GM06990 (cell line): ENCODE measurements at regions not wholly inside any gene's neighbourhood (a gene's known extent, or its start where the extent isn't known, plus 50 kb on each side); places are given as distances from the start of the nearest gene placed in this dataset.

Experiments used
- DNase-seq: peaks from one replicate; pipeline ENCODE4 v3.0.0-alpha.2; 2011; ENCODE audit not compliant: insufficient read length; ENCODE audit errors: extremely low read depth
- H3K27me3 ChIP-seq: replicated peaks from 2 replicates; pipeline ENCODE4 v1.6.0; 2011; ENCODE audit warnings: low read length; ENCODE audit not compliant: control insufficient read depth, insufficient read depth
- H3K36me3 ChIP-seq: 2 replicates; pipeline ENCODE4 v1.5.1; 2011; ENCODE audit warnings: low read length; ENCODE audit not compliant: control insufficient read depth, insufficient read depth
- H3K4me3 ChIP-seq: replicated peaks from 2 replicates; pipeline ENCODE4 v1.5.1; 2011; ENCODE audit warnings: low read depth, mild to moderate bottlenecking, control low read depth, low read length
- CTCF ChIP-seq: IDR thresholded peaks from 2 replicates; pipeline ENCODE4 v1.5.1; 2011; ENCODE audit warnings: low read length, control low read depth, mild to moderate bottlenecking, inconsistent platforms; ENCODE audit not compliant: insufficient read depth, poor library complexity, severe bottlenecking

GRCh38 chr14:55977392-55978150 is 140.6 kb upstream of the PELI2 start:
- Histone ChIP-seq H3K4me3 (no peak overlapping the region), H3K27me3 (no peaks in the 10 kb centered on the region), H3K36me3 (no peaks in the 10 kb centered on the region)
- DNase-seq, result no peak
- no peak for TF ChIP-seq CTCF

- Histone ChIP-seq H3K36me3 (no peaks in the 10 kb centered on the region), H3K4me3 (no peak overlapping the region), H3K27me3 (no peaks in the 10 kb centered on the region)
- TF ChIP-seq CTCF, result no peak
- DNase-seq, result no peak
These were observed 139.1 kb upstream of the PELI2 start for GRCh38 chr14:55979096-55979495.

- no peak for TF ChIP-seq CTCF
- Histone ChIP-seq H3K27me3 (no peaks in the 10 kb centered on the region), H3K36me3 (no peaks in the 10 kb centered on the region), H3K4me3 (no peak overlapping the region)
- DNase-seq, result no peak
These were observed 138.4 kb upstream of the PELI2 start for GRCh38 chr14:55979781-55980180.

- no peaks in the 10 kb centered on the region for H3K27me3 ChIP-seq
- no peaks in the 10 kb centered on the region for H3K36me3 ChIP-seq
- no peak overlapping the region for H3K4me3 ChIP-seq
- no peak for DNase-seq
- TF ChIP-seq CTCF, result no peak
These were observed 137.2 kb upstream of the PELI2 start for GRCh38 chr14:55980970-55981369.

- no peak for TF ChIP-seq CTCF
These were observed 132.1 kb upstream of the PELI2 start for GRCh38 chr14:55986069-55986468.

GRCh38 chr14:56000846-56001245 is 117.4 kb upstream of the PELI2 start:
- no peak for DNase-seq
- no peak for TF ChIP-seq CTCF
- Histone ChIP-seq H3K27me3 (no peaks in the 10 kb centered on the region), H3K4me3 (no peak overlapping the region), H3K36me3 (no peaks in the 10 kb centered on the region)

More at GRCh38 chr14:55986069-55986468, 132.1 kb upstream of the PELI2 start:
- Histone ChIP-seq H3K4me3 (no peak overlapping the region), H3K36me3 (no peaks in the 10 kb centered on the region), H3K27me3 (no peaks in the 10 kb centered on the region)
- DNase-seq, result no peak
